AG04450 (cell line): ENCODE measurements at regions not wholly inside any gene's neighbourhood (a gene's known extent, or its start where the extent isn't known, plus 50 kb on each side); places are given as distances from the start of the nearest gene placed in this dataset.

Experiments
- CTCF ChIA-PET: fragments of 300-600, 350-600 bp; formaldehyde crosslinking; extraction: SDS; loops from one replicate; lab custom pipeline; 2022; ENCODE audit warnings: antibody characterized with exemption, inconsistent platforms; lab: Charles Lee
- POLR2A ChIA-PET: fragments of 350-600 bp; formaldehyde crosslinking; extraction: SDS; loops from one replicate; lab custom pipeline; 2021; ENCODE audit warnings: antibody characterized with exemption, inconsistent platforms; lab: Yijun Ruan, JAX
- DNase-seq: peaks from one replicate; pipeline ENCODE4 v3.0.0-alpha.2; 2011; ENCODE audit warnings: low read depth, low spot score
- H3K27ac ChIP-seq: one replicate; pipeline ENCODE4 v1.5.1; 2012; ENCODE audit warnings: low read depth, low read length, control low read depth
- H3K27me3 ChIP-seq: one replicate; pipeline ENCODE4 v1.6.0; 2012; ENCODE audit warnings: low read length; ENCODE audit not compliant: control insufficient read depth, insufficient read depth
- H3K4me3 ChIP-seq: 2 replicates; pipeline ENCODE4 v1.5.1; 2011; ENCODE audit warnings: mild to moderate bottlenecking, low read depth, low read length, control low read depth
- H3K9me3 ChIP-seq: 2 replicates; pipeline ENCODE4 v1.5.1; 2012; ENCODE audit warnings: low read length; ENCODE audit not compliant: control insufficient read depth, insufficient read depth
- TF ChIP-seq, protein P1 (sequence below): IDR thresholded peaks from 2 replicates; pipeline ENCODE4 v1.5.1; 2011; ENCODE audit warnings: low read depth, low read length, control low read depth, inconsistent platforms

DNA sequence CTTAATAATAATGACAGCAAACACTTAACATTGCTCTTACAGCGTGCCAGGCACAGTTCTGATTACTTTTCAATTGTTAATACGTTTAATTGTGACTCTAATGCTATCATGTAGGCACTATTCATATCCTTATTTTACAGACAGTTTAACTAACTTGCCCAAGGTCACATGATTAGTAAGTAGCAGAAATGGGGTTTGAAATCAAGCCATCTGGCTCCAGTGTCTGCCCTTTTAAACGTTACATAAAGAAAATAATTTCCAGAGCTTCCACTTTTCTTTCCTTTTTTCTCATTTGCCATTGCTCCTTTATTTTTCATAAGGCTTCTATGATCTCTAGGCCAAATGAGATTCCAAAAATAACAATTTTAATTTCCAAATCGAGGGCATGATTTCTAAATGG, 50.6 kb upstream of the IKZF2 start:
- Histone ChIP-seq H3K4me3 (no peak overlapping the region), H3K9me3 (no peaks in the 10 kb centered on the region), H3K27ac (no peak overlapping the region), H3K27me3 (no peaks in the 10 kb centered on the region)
- DNase-seq, result no peak
- TF ChIP-seq, protein P1, sequence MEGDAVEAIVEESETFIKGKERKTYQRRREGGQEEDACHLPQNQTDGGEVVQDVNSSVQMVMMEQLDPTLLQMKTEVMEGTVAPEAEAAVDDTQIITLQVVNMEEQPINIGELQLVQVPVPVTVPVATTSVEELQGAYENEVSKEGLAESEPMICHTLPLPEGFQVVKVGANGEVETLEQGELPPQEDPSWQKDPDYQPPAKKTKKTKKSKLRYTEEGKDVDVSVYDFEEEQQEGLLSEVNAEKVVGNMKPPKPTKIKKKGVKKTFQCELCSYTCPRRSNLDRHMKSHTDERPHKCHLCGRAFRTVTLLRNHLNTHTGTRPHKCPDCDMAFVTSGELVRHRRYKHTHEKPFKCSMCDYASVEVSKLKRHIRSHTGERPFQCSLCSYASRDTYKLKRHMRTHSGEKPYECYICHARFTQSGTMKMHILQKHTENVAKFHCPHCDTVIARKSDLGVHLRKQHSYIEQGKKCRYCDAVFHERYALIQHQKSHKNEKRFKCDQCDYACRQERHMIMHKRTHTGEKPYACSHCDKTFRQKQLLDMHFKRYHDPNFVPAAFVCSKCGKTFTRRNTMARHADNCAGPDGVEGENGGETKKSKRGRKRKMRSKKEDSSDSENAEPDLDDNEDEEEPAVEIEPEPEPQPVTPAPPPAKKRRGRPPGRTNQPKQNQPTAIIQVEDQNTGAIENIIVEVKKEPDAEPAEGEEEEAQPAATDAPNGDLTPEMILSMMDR, result no peak
- CTCF ChIA-PET, result no interaction called here
- POLR2A ChIA-PET, result no interaction called here

DNA sequence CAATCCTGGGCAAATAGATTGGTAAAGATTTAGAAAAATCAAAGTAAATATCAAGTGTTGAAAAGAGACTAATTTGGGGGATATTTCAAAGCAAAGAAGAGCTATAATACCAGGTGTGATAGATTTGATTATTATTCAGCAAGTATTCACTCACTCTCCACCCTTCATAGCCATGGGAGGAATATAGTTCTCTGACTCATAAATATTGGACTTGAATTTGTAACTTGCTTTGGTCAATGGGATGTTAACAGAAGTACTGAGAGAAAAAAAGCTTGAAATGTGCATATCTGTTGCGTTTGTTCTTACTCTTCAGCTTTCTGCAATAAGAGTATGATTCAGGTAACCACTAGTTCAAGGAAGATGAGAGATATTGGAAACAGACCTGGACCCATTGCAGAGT, 54.5 kb upstream of the IKZF2 start:
- TF ChIP-seq, protein P1, result no peak
- no peak for DNase-seq
- CTCF ChIA-PET, result interaction anchor here (0.7 kb wide), 1 partner anchor 48 kb away, joined by 3 read pairs; no protein-coding TSS in a partner anchor

DNA sequence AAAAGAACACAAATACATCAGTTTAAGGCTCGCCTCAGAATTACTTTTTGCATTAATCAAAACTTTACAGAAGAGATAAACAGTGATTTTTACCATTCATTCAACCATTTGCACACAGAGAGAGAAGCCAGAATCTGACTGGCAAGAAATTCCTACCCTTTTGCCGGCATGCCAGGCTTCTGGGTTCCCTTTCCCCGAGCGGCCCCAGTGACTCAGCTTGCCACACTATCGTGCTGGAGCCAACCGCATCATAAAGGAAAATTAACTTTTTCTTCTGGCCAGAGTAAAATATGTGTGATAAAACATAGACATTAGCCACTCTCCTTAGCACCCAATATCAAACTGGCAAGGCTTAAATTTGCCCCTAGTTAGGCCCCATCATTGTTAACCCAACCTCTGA, 61.8 kb upstream of the IKZF2 start:
- DNase-seq, result no peak
- ChIA-PET POLR2A (no interaction called here), CTCF (interaction anchor here (0.6 to 1.0 kb wide), 2 partner anchors 39 to 436 kb away, joined by 3 read pairs; no protein-coding TSS in a partner anchor)

More for the DNA sequence above, 54.5 kb upstream of the IKZF2 start:
- POLR2A ChIA-PET, result no interaction called here
- Histone ChIP-seq H3K27me3 (no peaks in the 10 kb centered on the region), H3K9me3 (no peaks in the 10 kb centered on the region), H3K27ac (no peak overlapping the region), H3K4me3 (no peak overlapping the region)

DNA sequence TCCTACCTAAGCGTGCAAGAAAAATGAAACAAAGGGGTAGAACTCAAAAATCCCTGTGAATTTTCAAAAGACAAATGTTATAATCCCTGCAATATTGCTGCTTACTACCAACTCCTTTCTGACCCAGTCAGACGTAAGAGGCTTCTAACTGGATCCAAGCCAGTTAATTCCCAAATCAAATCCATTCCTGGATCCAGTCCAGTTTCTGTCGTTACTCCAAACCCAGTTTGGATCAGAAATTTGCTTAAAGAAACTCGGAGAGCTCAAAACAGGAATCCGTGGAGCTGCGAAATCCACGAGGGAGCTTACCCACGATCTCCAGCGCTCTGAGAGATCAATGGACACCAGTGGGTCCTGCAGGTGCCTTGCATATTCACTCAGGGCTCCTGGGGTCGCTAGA, 62.8 kb upstream of the IKZF2 start:
- ChIA-PET CTCF (interaction anchor here (0.6 kb wide), 1 partner anchor 66 kb away, joined by 3 read pairs; no protein-coding TSS in a partner anchor), POLR2A (no interaction called here)
- no peak for DNase-seq
- Histone ChIP-seq H3K27me3 (no peaks in the 10 kb centered on the region), H3K9me3 (no peaks in the 10 kb centered on the region), H3K4me3 (no peak overlapping the region), H3K27ac (no peak overlapping the region)
- TF ChIP-seq, protein P1, result no peak

More for the DNA sequence above, 61.8 kb upstream of the IKZF2 start:
- Histone ChIP-seq H3K4me3 (no peak overlapping the region), H3K27me3 (no peaks in the 10 kb centered on the region), H3K9me3 (no peaks in the 10 kb centered on the region), H3K27ac (no peak overlapping the region)
- TF ChIP-seq, protein P1, result no peak

DNA sequence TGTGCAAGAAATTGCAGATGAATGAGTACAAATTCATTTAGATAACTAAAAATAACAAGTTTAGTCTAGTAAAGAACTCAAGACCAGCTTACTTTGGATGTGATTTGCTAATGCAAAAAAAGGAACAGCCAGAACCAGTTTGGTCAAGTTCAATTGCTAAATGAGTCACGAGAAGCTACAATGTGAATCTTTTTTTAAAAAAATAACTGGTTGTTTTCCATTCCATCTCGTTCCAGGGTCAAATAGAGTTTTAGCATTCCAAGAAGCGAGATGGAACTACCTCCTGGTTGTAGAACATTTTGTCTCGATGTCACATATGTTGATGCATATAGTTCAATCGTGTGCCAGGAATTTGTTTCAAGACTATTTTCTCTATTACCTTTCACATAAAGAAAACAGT, 65.0 kb upstream of the IKZF2 start:
- TF ChIP-seq, protein P1, result no peak
- no peak for DNase-seq
- POLR2A ChIA-PET, result no interaction called here
- no peaks in the 10 kb centered on the region for H3K9me3 ChIP-seq
- H3K27me3 ChIP-seq, result no peaks in the 10 kb centered on the region
- CTCF ChIA-PET, result no interaction called here
- H3K27ac ChIP-seq, result no peak overlapping the region
- no peak overlapping the region for H3K4me3 ChIP-seq
